GM20431 (cell line): ENCODE measurements at regions not wholly inside any gene's neighbourhood (a gene's known extent, or its start where the extent isn't known, plus 50 kb on each side); places are given as distances from the start of the nearest gene placed in this dataset.

Experiments used
- in situ Hi-C: fragments of 300-500 bp; cut with MseI, MboI; formaldehyde crosslinking; loops from one replicate; pipeline ENCODE4 v1.15.0; 2020; ENCODE audit warnings: low sequenced_read_pairs; ENCODE audit not compliant: unreplicated experiment

DNA sequence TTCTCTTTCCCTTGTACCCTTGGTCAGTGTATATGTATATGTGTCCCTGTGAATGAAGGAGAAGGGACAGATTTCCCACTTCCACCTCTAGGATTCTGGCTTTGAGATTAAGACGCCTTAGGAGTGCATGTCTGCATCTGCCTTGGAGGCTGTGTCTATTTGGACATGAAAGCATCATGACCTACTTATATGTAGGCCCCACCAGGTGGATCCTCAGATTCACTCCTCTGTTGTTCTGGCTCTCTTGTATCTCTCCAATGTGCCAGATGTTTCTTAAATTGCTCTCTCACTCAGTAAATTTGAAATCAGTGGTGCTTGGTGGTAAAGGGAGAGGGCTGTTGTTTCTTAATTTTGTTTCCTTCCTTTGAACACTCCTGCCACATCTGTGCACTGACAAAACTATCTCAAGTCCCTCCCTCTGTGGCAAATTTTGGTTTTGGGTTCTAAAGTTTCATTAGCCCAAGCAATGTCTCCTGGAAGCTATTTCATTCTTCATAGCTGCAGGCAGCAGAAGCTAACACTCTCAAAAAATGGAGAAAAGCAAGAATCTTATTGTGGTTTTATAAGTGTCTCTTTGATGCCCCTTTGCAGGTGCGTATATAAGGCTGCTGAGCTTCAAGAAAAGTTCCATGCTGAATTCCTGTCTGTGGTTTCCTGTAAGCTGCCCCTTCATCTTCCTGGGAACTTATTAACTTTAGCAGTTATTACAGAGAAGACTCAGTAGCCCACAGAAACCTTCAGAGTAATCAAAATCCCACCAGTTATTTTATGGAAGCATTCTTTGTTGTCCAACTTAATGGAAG is 179.7 kb upstream of the SETBP1 start:
- in situ Hi-C loops: no loop called here

GRCh38 chr18:44502221-44502620 is 178.5 kb upstream of the SETBP1 start:
- in situ Hi-C loops: no loop called here

DNA sequence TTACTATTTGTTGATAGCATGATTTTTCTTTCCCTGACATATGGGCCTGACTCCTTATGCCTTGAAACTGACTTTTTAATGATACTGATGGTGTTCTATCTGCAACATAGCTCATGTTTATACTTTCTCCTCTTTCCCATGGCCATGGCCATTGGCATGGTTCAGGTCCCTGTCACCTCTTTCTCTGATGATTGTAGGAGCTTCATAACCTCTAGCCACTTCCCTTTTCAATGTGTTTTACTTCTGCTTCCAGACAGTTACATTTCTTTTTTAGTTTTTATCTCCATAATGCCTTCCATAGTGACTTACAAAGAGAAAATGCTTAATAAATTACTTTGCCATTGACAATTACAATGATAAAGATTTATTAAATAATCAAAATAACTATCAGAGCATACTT is 177.9 kb upstream of the SETBP1 start:
- in situ Hi-C loops: no loop called here

DNA sequence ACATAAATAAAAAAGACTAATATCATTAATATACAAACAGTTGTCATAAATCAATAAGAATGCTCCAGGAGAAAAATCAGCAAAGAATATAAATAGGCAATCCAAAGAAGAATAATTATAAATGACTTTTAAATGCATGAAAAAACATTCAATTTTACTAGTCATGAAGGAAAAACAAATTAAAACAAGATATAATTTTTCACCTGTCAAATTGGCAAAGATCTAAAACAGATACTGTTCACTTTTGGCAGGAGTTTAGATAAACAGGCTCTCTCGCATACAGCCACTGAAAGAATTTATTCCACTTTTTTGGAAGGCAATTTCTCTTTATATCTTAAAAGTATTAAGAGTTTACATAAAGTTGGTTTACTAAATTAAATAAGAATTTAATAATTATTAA is 176.8 kb upstream of the SETBP1 start:
- in situ Hi-C loops: no loop called here

DNA sequence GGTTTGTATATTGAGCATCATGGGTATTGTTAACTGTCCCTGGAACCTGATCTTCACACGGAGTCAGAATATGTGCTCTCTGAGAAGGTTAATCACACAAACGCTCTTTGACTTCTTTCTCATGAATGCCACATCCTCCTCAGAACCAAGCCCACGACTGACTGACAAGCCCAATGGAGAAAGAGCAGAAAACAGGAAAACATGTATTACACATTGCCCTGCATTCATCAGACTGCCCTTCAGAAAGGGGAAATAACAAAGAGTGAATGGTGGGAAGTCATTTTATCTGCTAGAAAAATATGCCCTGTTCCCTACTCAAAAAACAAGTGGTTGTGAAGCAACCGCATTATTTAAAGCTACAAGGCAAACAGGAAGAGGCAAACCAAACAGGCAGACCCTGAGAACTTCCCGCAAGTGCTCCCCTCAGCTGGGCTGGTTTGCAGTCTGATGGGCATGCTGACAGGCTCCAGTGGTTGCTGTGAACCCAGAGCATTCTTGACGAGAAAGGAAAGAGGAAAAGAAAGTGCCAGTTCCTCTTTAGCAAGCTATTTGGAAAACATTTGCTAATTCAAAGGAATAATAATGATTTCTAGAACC is 172.9 kb upstream of the SETBP1 start:
- in situ Hi-C loops: no loop called here

DNA sequence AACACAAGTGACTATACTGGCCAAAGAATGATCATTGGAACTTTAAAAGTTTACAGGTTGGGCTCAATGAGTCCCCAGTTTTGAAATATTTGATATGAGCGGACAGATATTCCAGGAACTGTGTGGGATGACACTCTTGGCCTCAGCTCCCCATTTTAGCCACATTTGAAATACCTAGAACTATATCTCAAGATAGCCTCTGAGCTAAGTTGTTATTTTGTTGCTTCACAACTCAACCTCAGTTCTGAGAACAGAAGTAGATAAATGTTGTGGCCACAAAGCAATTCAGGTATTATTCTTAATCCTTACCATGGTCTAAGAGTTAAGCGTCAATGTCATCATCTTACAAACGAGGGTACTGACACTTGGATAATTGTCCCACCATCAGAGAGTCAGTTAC is 172.2 kb upstream of the SETBP1 start:
- in situ Hi-C loops: no loop called here

GRCh38 chr18:44509048-44509447 is 171.6 kb upstream of the SETBP1 start:
- in situ Hi-C loops: no loop called here

- in situ Hi-C loops: no loop called here
These were observed 170.3 kb upstream of the SETBP1 start for GRCh38 chr18:44510390-44510789.

DNA sequence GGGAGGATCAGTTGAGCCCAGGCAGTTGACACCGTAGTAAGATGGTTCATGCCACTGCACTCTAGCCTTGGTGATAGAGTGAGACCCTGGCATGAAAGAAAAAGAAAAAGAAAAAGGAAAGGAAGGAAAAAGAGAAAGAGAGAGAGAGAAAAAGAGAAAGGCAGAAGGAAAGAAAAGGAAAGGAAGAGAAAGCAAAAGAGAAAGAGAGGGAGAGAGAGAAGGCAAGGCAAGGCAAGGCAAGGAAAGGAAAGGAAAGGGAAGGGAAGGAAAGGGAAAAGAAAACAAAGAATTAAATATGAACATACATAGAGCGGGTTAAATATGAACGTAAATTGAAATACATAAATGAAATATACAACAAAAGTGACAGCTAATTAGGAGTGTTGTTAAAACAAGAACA is 167.5 kb upstream of the SETBP1 start:
- in situ Hi-C loops: no loop called here

DNA sequence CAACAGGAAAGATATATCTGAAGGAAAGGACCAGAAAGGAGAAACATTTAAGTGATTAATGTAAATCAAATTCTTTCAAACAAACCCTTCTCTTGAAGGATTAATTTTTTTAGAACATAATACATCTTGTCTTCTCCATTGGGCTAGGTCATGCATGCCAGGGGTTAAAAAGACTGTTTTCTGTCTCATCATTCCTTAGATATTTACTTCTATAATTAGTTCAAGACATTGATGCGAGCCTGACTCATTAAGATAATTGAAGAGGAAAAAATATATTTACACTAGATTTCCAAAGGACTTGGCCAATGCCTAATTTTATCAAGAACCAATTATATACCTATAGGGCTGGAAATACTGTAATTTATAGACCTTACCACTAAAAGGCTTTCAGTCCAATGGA is 166.6 kb upstream of the SETBP1 start:
- in situ Hi-C loops: no loop called here

- in situ Hi-C loops: no loop called here
These were observed 165.9 kb upstream of the SETBP1 start for GRCh38 chr18:44514766-44515165.

- in situ Hi-C loops: no loop called here
These were observed 164.2 kb upstream of the SETBP1 start for GRCh38 chr18:44516450-44516849.

DNA sequence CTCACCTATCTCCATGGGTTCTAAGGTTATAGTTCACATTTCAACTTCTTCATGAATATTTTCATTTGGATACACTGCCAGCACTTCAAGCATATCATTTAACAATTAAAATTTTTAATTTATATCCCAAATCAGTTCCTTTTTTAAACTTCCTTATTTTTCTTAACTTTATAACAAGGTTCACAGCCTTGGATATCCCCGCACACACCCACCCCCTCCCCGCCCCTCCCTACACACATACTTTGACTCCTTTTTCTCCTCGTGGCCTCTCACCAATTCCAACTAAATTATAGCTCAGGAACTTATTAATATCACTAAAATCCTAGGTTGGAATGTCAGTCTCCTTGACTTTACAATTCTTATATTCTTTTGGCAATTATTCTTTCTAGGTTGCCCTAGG is 163.6 kb upstream of the SETBP1 start:
- in situ Hi-C loops: no loop called here

- in situ Hi-C loops: no loop called here
These were observed 162.5 kb upstream of the SETBP1 start for GRCh38 chr18:44518091-44518615.

GRCh38 chr18:44518666-44519065 is 162.0 kb upstream of the SETBP1 start:
- in situ Hi-C loops: no loop called here

GRCh38 chr18:44520981-44521667 is 159.6 kb upstream of the SETBP1 start:
- in situ Hi-C loops: no loop called here

DNA sequence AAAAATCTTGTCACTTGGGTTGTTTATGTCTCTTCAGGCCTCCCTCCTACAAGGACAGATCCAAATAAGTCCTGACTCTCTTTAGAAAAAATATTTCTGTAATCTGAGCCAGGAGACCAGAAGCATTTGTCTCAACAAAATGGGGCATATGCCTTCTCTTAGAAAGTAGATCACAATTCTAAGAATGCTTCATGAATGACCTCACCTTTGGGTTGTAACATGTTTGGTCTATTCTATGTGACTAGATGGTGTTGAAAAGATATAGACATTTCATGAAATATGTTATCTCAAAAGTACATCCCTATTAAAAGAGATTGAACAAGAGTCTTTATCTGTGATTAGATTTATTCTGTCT is 159.0 kb upstream of the SETBP1 start:
- in situ Hi-C loops: no loop called here

GRCh38 chr18:44526705-44527415 is 153.8 kb upstream of the SETBP1 start:
- in situ Hi-C loops: no loop called here

- in situ Hi-C loops: no loop called here
These were observed 147.6 kb upstream of the SETBP1 start for GRCh38 chr18:44533071-44533470.

GRCh38 chr18:44536046-44536445 is 144.6 kb upstream of the SETBP1 start:
- in situ Hi-C loops: no loop called here

DNA sequence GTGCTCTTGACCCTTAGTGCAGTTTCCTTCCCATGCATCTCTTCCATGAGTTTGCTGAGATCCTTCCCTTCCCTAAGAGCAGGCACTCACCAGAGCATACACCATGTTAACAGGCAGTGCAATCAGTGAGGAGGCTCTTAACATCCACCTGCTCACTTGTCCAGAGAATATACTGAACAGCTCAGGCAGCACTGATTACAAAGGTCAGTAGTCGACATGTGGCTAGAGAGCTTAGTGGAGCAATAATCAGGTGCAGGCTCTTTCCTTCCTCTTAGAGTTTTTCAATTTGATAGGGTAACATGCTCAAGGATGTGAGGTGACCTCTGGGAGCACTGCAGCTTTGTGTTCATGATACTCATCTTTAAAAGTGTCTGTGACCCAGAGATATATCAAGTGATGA is 144.1 kb upstream of the SETBP1 start:
- in situ Hi-C loops: no loop called here
